ENCODE measurements at regions not wholly inside any gene's neighbourhood (a gene's known extent, or its start where the extent isn't known, plus 50 kb on each side); places are given as distances from the start of the nearest gene placed in this dataset.
"Not testable (repeated sequence)": the region's sequence is repeated elsewhere in the genome, so short reads cannot be mapped to it uniquely, and the experiment has no call there.

- no peak for DNase-seq
Measured at GRCh38 chr10:109386101-109386500, 537.2 kb downstream of the XPNPEP1 start.

DNA sequence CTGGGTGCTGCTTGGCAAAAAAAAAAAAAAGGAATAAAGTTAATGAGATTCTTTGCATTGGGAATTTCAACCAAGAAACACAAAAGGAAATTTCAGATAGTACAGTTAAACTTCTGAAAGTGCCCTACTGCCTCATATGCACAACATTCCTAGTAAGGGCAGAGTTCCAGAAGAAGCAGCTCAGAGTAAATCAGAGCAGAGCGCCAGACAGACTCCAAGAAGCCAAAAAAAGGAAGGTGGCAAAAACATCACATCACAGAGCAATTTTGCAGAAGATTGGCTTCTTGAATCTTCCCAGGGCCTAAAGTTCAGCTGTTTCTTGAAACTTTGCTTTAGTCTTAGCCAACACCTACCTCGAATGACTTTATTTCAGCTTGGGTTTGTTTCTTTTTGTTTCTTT, 544.1 kb downstream of the XPNPEP1 start:
- no peak for DNase-seq

DNA sequence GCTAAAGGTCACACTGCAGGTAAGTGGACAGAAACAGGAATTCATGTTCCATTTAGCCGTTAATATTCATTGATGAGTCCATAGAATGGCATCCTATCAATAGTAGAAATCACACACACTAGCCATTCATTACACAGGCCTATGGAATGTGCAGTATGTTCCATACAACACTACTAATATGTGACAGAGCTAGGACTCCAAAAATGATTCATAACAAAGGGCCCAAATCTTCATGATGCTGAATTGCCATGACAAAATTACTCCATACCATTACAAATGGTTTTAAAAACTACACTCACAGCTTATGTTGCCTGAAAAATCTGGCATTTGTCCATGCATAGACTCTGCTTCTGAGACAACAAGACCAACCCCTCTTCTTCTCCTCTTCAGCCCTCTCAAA, 549.1 kb downstream of the XPNPEP1 start:
- DNase-seq: no peak

GRCh38 chr10:109359316-109359715, 564.0 kb downstream of the XPNPEP1 start:
- no peak for DNase-seq

DNA sequence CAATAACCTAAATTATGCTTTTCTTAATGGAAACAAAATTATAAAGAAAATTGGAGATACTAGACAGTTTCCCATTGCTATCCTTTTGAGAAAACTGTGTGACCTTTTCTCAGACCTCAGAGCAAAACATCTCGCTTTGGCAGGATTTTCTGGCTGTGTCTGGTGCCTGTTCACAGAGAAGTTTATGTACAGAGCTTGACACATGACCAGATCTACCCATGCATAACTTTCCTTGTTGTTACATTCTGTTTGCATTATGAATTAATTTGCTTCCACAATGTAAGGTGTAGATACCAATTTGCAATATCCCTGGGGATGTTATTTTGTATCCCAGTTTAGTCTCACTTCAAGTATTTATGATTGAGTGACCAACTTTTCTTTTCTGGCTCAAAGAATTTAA, 565.0 kb downstream of the XPNPEP1 start:
- no peak for DNase-seq

DNA sequence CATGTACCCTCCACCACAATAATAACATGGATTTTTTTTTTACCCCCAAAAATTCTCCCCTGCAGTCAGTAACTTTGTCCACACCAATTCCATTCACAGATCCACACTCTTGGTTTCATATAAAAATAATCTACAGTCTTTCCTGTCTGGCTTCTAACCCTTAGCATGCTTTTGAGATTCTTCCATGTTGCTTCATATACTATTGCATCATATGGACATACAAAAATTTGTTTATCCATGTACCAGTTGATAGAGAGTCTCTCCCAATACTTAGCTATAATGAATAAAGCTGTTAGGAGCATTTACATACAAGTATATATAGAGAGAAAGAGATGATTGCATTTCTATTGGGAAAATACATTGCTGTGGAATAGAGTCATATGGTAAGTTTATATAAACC, 575.0 kb downstream of the XPNPEP1 start:
- DNase-seq: no peak

DNA sequence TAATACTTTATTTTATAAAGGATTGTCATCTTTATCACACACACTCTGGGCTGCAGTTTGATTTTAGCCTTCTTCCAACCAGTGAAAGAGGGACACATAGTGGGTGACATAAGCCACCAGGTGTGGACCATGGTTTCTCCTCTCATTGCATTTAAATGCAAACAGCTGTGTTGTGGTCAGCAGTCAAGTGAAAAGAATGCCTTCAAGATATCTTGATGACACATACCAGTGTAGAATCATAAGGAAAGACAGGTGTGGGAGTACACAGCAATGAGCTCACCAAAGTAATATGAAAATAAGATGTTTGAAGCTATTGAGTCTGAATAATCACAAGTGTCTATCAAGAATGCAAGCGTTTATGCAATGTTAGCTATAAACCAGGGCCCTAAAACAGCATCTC, 580.0 kb downstream of the XPNPEP1 start:
- DNase-seq: no peak

DNA sequence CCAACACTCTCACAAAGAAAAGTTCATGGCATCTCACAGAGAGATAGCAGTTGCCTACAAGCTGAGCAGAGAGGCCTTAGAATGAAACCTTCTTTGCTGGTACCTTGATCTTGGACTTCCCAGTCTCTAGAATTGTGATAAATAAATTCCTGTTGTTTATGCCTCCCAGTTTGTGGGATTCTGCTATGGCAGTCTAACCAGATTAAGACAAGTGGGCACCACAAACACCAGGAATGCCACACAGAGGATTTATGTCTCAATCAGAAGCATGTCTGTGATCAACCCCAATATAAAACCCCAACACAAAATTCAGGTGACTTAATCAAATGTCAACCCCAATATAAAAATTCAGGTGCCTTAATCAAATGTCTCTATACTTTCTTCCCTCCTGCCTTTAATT, 581.3 kb downstream of the XPNPEP1 start:
- DNase-seq: no peak

DNA sequence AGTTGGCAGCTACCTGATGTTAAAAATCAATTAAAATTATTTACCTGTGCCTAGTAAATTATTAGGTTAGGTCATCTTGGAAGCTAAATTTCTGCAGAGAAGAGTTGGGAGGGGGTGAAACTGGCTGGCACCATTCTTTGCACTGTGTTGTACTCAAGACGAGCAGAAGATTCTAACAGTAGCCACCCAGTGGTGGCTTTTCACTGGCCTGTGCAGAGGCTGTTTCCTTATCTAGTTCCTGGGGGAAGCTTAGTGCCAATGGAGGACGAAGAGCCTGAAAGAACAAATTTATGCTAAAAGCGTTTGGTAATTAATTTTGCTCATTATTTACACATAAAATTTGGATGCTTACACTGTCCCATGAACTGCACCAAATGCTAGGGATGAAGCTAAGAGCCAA, 595.3 kb downstream of the XPNPEP1 start:
- DNase-seq: no peak

DNA sequence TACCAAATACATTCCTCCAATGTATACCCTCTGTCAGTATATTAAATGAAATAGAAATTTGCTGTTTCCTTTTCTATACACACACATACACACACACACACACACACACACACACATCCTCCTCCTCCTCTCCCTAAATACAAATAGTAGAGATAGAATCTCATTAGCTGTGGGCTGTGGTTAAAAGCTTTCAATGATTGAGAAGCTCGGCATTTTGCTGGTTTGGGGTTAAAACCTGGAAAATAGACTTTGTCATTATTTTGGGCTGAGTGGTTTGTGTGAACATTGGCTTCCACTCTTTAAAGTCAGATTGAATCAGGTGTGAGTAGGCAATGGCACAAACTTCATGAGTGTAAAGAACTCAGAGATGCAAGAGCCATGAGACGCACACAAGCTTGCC, 596.0 kb downstream of the XPNPEP1 start:
- no peak for DNase-seq

- DNase-seq: no peak
Measured at GRCh38 chr10:109324721-109325120, 598.6 kb downstream of the XPNPEP1 start.

DNA sequence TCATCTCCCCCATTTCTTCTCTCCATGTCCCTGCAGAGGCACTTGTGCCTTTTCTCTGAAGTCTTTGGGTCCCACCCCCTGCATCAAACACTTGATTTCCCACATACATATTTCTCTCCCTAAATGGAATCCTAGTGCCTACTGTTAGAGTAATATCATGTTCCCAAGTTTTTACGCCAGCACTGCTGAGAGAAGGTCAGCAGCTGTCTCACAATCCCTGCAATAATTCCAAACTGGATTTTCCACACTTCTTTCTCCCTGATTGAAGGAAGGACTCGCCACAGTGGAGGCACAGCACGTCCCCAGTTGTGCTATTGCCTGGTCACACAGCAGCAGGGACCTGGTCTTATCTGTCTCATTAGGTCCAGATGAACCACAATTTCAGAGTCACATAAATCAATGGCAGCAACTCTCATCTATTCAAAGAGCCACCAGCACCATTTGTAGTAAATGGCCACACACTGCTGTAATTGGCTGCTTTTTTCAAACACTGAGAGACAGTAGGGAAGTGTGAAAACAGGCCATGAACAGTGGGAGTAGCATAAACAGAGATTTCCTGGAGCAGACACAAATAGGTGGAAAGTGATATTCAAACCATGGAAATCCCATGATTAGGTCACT, 605.5 kb downstream of the XPNPEP1 start:
- no peak for DNase-seq

DNA sequence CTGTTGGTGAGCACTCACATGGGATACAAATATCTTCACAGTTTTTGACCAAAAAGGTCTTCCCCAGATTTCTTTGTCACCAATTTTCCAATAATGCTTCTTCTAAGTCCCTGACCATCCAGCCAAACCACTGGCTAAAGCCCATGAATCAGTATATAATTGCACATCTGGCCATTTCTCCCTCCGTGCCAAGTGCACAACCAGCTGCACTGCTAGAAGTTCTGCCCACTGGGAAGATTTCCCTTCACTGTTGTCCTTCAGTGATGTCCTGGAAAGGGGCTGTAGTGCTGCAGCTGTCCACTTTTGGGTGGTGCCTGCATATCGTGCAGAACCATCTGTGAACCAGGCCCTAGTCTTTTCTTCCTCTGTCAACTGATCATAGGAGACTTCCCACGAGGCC, 609.3 kb downstream of the XPNPEP1 start:
- not testable (repeated sequence) for DNase-seq

GRCh38 chr10:109312555-109312954, 610.8 kb downstream of the XPNPEP1 start:
- DNase-seq: not testable (repeated sequence)

- DNase-seq: no peak
Measured at GRCh38 chr10:109308971-109309370, 614.3 kb downstream of the XPNPEP1 start.

GRCh38 chr10:109307102-109307501, 616.2 kb downstream of the XPNPEP1 start:
- DNase-seq: not testable (repeated sequence)

DNA sequence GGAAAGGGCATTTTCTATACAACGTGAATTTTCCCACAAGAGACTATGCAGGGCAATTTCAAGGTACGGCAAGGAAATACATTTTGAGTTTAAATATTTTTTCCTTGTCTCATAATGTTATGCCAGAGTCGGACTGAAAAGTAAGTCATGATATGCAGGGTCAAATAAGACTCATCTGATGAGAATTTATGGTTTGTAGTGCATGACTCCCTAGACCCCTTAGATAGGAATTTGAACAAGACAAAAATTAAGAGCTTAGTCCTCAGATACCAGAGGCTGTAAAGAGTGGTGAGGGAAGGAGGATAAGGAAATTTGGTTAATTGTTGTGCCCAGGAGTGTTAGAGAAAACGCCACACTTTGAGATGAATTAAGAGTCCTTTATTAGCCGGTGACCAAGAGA, 616.6 kb downstream of the XPNPEP1 start:
- no peak for DNase-seq

DNA sequence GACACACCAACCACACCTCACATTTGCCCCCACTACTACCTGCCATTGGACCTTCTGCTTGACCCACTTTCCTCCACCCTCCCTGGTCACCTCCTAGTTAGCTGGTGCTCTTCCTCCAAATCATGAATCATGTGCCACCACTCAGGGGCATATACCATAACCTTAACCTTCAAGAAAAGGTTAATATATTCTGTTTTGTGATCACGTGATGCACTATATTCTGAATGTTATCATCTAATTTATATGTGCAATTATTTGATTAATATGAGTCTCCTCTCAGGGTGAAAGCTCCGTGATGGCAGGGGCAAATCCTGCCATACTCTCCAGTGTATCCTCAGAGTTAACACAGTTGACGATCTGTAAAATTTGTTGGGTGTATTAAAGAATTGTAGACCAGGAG, 635.5 kb downstream of the XPNPEP1 start:
- DNase-seq: no peak

DNA sequence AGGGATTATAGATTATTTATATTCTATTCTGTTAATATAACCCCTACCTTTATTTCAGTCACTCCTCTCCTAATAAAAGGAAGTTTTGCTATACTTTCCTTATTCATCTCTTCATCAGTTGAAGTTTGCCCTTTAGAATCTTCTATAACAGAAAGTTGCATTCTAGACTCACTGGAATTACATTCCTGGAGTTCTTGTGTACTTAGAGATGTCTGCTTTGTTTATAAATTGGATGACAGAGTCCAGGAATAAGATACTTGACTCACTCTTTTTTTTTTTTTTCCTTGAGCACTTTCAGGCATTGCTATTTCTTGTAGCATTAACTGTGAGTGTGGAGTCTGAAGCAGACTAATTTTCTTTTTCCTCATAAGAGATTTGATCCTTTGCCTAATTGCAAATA, 640.8 kb downstream of the XPNPEP1 start:
- DNase-seq: no peak

DNA sequence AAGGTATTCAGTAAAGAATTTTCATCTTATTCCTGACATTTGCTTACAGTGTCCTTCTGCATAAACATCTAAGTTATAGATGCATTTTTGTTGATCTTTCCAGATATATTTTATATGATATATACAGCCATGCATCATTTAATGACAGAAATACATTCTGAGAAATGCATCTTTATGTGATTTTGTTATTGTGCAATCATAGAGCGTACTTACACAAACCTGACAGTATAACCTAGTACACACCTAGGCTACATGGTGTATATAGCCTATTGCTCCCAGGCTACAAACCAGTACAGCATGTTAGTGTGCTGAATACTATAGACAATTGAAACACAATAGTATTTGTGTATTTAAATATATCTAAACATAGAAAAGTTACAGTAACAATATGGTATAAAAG, 642.0 kb downstream of the XPNPEP1 start:
- no peak for DNase-seq

GRCh38 chr10:109280837-109281236, 642.5 kb downstream of the XPNPEP1 start:
- no peak for DNase-seq

- no peak for DNase-seq
Measured at GRCh38 chr10:109277456-109277855, 645.9 kb downstream of the XPNPEP1 start.

GRCh38 chr10:109275960-109276359, 647.4 kb downstream of the XPNPEP1 start:
- DNase-seq: no peak

DNA sequence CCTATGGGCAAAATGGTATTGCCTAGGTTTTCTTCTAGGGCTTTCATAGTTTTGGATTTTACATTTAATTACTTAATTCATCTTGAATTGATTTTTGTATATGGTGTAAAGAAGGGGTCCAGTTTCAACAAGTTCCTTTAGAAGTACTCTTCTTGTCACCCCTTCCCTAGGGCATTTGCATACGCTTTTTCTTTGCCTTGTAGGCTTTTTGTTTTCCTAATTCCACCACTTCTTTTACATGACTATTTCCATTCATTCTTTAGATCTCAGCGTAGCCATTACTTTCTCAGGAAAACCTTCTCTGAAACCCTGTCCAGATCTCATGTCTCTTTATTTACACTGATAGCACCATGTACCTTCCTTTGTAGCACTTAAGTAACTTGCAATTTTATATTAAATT, 648.6 kb downstream of the XPNPEP1 start:
- no peak for DNase-seq

- no peak for DNase-seq
Measured at GRCh38 chr10:109270173-109270572, 653.1 kb downstream of the XPNPEP1 start.

GRCh38 chr10:109264004-109264403, 659.3 kb downstream of the XPNPEP1 start:
- DNase-seq: no peak

Measured in CD4-positive, alpha-beta T cell treated with Interleukin-21 for 1 hour (primary cell).